ENCODE measurements at regions not wholly inside any gene's neighbourhood (a gene's known extent, or its start where the extent isn't known, plus 50 kb on each side); places are given as distances from the start of the nearest gene placed in this dataset.

GRCh38 chr4:10753856-10754402 is 69.4 kb upstream of the CLNK start:
- no peak overlapping the region for H4K5ac ChIP-seq (ENCODE audit: insufficient read length, low read depth, low read length)
- no peak overlapping the region for H4K91ac ChIP-seq (replicated peaks; ENCODE audit: insufficient read length, low read length)
- FAIRE-seq (no peak), DNase-seq (ENCODE audit: low read depth in 1 of 2, low spot score in 2 of 2) (no peak)
- TF ChIP-seq ZNF274 (IDR thresholded peaks at IDR 0.05; ENCODE audit: borderline replicate concordance, extremely low read depth, low read length) (no peak), KDM5A (IDR thresholded peaks at IDR 0.05; ENCODE audit: low read length) (no peak)
- no peak overlapping the region for H3K4me3 ChIP-seq (ENCODE audit: extremely low read depth in 1 of 4, insufficient read depth in 2 of 4, low read depth in 3 of 4, low read length in 4 of 4)
- H2BK15ac ChIP-seq (ENCODE audit: low read length): no peak overlapping the region
- no peak overlapping the region for H2BK5ac ChIP-seq (ENCODE audit: low read depth, low read length)
- H3K79me2 ChIP-seq (ENCODE audit: control insufficient read depth in 1 of 2, insufficient read depth in 2 of 2, low read length in 2 of 2): no peaks in the 10 kb centered on the region
- WGBS, 2 experiments (ENCODE audit: extremely low coverage in 1 of 2, insufficient coverage in 1 of 2, insufficient read length in 1 of 2, insufficient replicate concordance in 2 of 2, low coverage in 1 of 2, low lambda C conversion rate in 2 of 2, missing lambda C conversion rate in 1 of 2): 96% methylated on average over 2 of the region's 2 CpGs; no CpG with 5 or more reads in 1 of the 2 experiments
- no peak overlapping the region for H3K23ac ChIP-seq (ENCODE audit: insufficient read length)
- no peaks in the 10 kb centered on the region for H3K36me3 ChIP-seq (ENCODE audit: control insufficient read depth in 2 of 4, insufficient read depth in 4 of 4, low read length in 3 of 4)
- H3K56ac ChIP-seq (replicated peaks; ENCODE audit: insufficient read length, low read depth, low read length): no peak overlapping the region
- H2AFZ ChIP-seq (ENCODE audit: low read length): no peak overlapping the region
- H3K27ac ChIP-seq (ENCODE audit: low read depth, low read length): no peak overlapping the region
- POLR2A ChIA-PET (ENCODE audit: partially characterized antibody): no interaction called here
- no peak overlapping the region for H3K4ac ChIP-seq (replicated peaks; ENCODE audit: insufficient read length, low read depth, low read length)
- H2BK12ac ChIP-seq (ENCODE audit: low read depth, low read length): no peak overlapping the region
- no peak overlapping the region for H4K8ac ChIP-seq (ENCODE audit: extremely low read depth, insufficient read depth, low read length)
- no peaks in the 10 kb centered on the region for H3K4me1 ChIP-seq (replicated peaks in 1 of 4; ENCODE audit: control insufficient read depth in 3 of 4, insufficient read depth in 4 of 4, low read length in 3 of 4)
- H3K9ac ChIP-seq (replicated peaks in 1 of 4; ENCODE audit: extremely low read depth in 1 of 4, low read depth in 3 of 4, low read length in 3 of 4): no peak overlapping the region
- no peaks in the 10 kb centered on the region for H3K79me1 ChIP-seq (ENCODE audit: low read depth, low read length)
- no peak overlapping the region for H2BK20ac ChIP-seq (ENCODE audit: low read length)
- no peaks in the 10 kb centered on the region for H3K27me3 ChIP-seq (replicated peaks in 1 of 4; ENCODE audit: control insufficient read depth in 3 of 4, extremely low read depth in 1 of 4, insufficient read depth in 3 of 4, low read length in 3 of 4)
- no peaks in the 10 kb centered on the region for H3K23me2 ChIP-seq (ENCODE audit: low read depth, low read length)
- H4K20me1 ChIP-seq (replicated peaks in 1 of 2; ENCODE audit: control insufficient read depth in 1 of 2, insufficient read depth in 2 of 2, low read length in 2 of 2): no peaks in the 10 kb centered on the region
- no peak overlapping the region for H2AK5ac ChIP-seq (ENCODE audit: low read depth, low read length)
- H3K18ac ChIP-seq (ENCODE audit: extremely low read depth, low read length): no peak overlapping the region
- CTCF ChIA-PET (ENCODE audit: partially characterized antibody): interaction anchor here (2.0 kb wide), 1 partner anchor 17 kb away, joined by 7 read pairs; no protein-coding TSS in a partner anchor
- no peak overlapping the region for H3K4me2 ChIP-seq (ENCODE audit: insufficient read depth in 1 of 2, low read depth in 2 of 2, low read length in 2 of 2)
- H3K14ac ChIP-seq (ENCODE audit: insufficient read length): no peak overlapping the region
- H3K9me3 ChIP-seq (ENCODE audit: insufficient read depth in 2 of 2, low read depth in 1 of 2, low read length in 1 of 2): no peaks in the 10 kb centered on the region
- no peak overlapping the region for H2BK120ac ChIP-seq (replicated peaks; ENCODE audit: low read depth, low read length)

All from H1 (cell line).